Testis (tissue), 2 donors: ENCODE measurements at regions not wholly inside any gene's neighbourhood (a gene's known extent, or its start where the extent isn't known, plus 50 kb on each side); places are given as distances from the start of the nearest gene placed in this dataset.

ENCODE experiments used
- CTCF ChIP-seq, 3 experiments: fragments of 450-650 bp in 2 of 3; fragments of 200-600 bp in 1 of 3; sonication (generic) in 1 of 3; IDR thresholded peaks; one replicate each; pipeline ENCODE4 v1.5.1; 2016 to 2019; ENCODE audit warnings: antibody characterized with exemption in 3 of 3, mild to moderate bottlenecking in 2 of 3, moderate library complexity in 1 of 3
- POLR2A ChIP-seq: fragments of 450-650 bp; IDR thresholded peaks from one replicate; pipeline ENCODE4 v1.6.1; 2017; ENCODE audit warnings: antibody characterized with exemption, mild to moderate bottlenecking, moderate library complexity

GRCh38 chr10:57791546-57791945 lies 476.1 kb downstream of the IPMK start:
- TF ChIP-seq CTCF (IDR thresholded peaks at IDR 0.05) (no peak), POLR2A (no peak)
